B cell (primary cell): ENCODE measurements at regions not wholly inside any gene's neighbourhood (a gene's known extent, or its start where the extent isn't known, plus 50 kb on each side); places are given as distances from the start of the nearest gene placed in this dataset.

Experiments
- EZH2 ChIP-seq: IDR thresholded peaks from 2 replicates; pipeline ENCODE4 v1.6.1; 2012; ENCODE audit warnings: borderline replicate concordance, low read depth, mild to moderate bottlenecking, moderate library complexity, low read length; ENCODE audit not compliant: insufficient read depth, poor library complexity, severe bottlenecking
- TF ChIP-seq, protein P1 (sequence below): fragments of 200-600 bp; IDR thresholded peaks from one replicate; pipeline ENCODE4 v1.8.0; 2022; ENCODE audit warnings: antibody characterized with exemption, mild to moderate bottlenecking

DNA sequence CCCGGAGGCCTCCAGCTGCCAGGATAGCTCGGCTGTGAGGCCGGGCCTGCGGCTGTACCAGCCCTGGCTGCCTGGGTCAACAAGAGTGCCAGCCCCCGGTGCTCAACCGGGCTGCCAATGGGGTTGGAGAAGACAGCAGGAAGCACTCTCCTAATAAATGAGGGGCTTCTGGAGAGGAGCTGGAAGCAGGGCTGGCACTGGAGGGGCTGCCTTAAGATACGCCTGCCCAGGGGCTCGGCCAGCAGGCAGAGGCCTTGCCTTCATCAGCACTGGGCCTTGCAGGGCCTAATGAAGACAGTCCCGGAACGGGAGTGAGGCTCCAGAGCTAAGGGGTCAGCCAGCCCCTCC lies 73.6 kb downstream of the TEX51 start:
- TF ChIP-seq, protein P1, sequence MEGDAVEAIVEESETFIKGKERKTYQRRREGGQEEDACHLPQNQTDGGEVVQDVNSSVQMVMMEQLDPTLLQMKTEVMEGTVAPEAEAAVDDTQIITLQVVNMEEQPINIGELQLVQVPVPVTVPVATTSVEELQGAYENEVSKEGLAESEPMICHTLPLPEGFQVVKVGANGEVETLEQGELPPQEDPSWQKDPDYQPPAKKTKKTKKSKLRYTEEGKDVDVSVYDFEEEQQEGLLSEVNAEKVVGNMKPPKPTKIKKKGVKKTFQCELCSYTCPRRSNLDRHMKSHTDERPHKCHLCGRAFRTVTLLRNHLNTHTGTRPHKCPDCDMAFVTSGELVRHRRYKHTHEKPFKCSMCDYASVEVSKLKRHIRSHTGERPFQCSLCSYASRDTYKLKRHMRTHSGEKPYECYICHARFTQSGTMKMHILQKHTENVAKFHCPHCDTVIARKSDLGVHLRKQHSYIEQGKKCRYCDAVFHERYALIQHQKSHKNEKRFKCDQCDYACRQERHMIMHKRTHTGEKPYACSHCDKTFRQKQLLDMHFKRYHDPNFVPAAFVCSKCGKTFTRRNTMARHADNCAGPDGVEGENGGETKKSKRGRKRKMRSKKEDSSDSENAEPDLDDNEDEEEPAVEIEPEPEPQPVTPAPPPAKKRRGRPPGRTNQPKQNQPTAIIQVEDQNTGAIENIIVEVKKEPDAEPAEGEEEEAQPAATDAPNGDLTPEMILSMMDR, result peak; percentile 61
- TF ChIP-seq EZH2, result no peak
